Fibroblast of the aortic adventitia (primary cell): ENCODE measurements at regions not wholly inside any gene's neighbourhood (a gene's known extent, or its start where the extent isn't known, plus 50 kb on each side); places are given as distances from the start of the nearest gene placed in this dataset.

ENCODE experiments used
- DNase-seq: peaks from one replicate; pipeline ENCODE4 v3.0.0-alpha.2; 2010; ENCODE audit warnings: low read depth
- H3K4me3 ChIP-seq: 2 replicates; pipeline ENCODE4 v1.5.1; 2011; ENCODE audit warnings: low read depth, mild to moderate bottlenecking, control low read depth, low read length, moderate library complexity
- TF ChIP-seq, protein P1 (sequence below): IDR thresholded peaks from 2 replicates; pipeline ENCODE4 v1.5.1; 2011; ENCODE audit warnings: mild to moderate bottlenecking, low read length, control low read depth, inconsistent platforms; ENCODE audit not compliant: insufficient read depth

DNA sequence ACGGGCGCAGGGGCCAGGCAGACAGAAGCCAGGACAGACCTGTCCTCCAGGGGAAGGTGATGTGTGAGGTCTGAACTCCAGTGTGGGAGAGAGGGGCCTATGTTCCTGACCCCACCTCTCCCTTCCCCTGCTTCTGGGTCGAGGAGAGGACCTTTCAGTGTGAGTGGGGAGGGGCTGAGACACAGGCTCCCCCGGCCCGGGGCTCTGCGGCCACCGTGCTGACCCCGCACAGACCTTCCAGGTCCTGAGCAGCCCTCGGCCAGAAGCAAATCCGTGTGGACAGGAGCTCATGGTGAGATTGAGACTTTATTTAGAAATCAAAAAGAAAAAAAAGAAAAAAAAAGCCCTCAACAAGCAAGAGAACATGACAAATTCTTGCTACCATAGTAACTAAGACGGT lies 680.5 kb downstream of the BRD1 start:
- DNase-seq: no peak
- TF ChIP-seq, protein P1, sequence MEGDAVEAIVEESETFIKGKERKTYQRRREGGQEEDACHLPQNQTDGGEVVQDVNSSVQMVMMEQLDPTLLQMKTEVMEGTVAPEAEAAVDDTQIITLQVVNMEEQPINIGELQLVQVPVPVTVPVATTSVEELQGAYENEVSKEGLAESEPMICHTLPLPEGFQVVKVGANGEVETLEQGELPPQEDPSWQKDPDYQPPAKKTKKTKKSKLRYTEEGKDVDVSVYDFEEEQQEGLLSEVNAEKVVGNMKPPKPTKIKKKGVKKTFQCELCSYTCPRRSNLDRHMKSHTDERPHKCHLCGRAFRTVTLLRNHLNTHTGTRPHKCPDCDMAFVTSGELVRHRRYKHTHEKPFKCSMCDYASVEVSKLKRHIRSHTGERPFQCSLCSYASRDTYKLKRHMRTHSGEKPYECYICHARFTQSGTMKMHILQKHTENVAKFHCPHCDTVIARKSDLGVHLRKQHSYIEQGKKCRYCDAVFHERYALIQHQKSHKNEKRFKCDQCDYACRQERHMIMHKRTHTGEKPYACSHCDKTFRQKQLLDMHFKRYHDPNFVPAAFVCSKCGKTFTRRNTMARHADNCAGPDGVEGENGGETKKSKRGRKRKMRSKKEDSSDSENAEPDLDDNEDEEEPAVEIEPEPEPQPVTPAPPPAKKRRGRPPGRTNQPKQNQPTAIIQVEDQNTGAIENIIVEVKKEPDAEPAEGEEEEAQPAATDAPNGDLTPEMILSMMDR: no peak
- no peak overlapping the region for H3K4me3 ChIP-seq

DNA sequence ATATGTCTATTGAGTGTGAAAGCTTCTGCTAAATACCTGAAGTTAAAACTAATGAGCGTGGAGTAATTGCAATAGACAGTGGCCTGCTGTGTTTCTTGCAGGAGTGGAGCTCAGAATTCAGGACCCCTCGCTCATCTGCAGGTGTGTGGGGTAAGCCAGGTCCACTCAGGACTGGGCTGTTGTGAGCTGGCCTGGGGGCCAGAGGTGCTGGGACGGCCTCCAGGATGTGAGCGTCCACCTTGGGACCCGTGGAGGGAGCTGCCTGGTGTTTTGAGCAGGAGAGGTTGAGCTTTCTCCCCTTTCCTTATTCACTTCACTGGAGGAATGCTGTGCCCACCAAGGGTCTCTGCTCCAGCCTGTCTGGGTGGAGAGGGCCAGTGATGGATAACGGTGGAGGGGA lies 681.2 kb downstream of the BRD1 start:
- no peak for DNase-seq
- no peak overlapping the region for H3K4me3 ChIP-seq
- TF ChIP-seq, protein P1: no peak

- DNase-seq: no peak
- TF ChIP-seq, protein P1: no peak
- H3K4me3 ChIP-seq: no peak overlapping the region
Observed at GRCh38 chr22:49143812-49144211, 683.9 kb downstream of the BRD1 start.

GRCh38 chr22:49142891-49143290 lies 684.8 kb downstream of the BRD1 start:
- no peak overlapping the region for H3K4me3 ChIP-seq
- DNase-seq: no peak
- TF ChIP-seq, protein P1: no peak

DNA sequence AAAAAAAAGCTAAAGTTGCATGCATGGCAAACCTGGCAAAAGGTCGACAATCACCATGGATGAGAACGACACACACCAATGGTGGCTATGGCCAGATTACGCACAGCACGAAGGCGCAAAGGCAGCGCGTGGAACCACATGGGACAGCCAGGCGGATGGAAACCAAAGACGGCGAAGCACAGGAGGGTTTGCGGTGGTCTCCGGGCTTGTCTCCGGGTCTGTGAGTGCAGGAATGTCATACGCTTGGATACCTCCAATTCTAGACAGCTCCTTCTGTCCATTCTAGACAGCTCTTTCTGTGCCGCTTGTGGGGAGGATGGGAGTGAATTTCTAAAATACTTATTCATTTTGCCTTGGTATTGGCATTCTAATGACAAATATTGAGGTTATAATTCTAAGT lies 685.4 kb downstream of the BRD1 start:
- DNase-seq: no peak
- TF ChIP-seq, protein P1: no peak
- H3K4me3 ChIP-seq: no peak overlapping the region

DNA sequence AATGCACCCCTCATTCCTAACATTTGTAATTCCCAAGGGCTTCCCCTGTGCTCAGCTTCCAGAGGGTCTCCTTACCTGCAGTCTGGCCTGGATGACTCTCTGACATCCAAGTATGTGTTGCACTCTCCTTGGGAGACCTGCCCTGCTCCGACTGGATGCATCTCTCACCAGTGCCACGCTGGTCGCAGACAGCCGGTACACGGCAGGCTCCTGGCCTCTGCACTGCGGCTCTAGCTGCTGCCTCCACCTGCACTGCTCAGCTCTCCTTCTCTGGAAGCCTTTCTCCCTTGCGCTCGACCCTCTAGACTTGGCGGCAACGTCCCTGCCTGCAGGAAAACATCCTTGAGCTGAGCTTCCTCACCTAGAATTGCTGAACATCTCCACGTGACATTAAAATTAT lies 685.9 kb downstream of the BRD1 start:
- H3K4me3 ChIP-seq: no peak overlapping the region
- DNase-seq: no peak
- TF ChIP-seq, protein P1: no peak

DNA sequence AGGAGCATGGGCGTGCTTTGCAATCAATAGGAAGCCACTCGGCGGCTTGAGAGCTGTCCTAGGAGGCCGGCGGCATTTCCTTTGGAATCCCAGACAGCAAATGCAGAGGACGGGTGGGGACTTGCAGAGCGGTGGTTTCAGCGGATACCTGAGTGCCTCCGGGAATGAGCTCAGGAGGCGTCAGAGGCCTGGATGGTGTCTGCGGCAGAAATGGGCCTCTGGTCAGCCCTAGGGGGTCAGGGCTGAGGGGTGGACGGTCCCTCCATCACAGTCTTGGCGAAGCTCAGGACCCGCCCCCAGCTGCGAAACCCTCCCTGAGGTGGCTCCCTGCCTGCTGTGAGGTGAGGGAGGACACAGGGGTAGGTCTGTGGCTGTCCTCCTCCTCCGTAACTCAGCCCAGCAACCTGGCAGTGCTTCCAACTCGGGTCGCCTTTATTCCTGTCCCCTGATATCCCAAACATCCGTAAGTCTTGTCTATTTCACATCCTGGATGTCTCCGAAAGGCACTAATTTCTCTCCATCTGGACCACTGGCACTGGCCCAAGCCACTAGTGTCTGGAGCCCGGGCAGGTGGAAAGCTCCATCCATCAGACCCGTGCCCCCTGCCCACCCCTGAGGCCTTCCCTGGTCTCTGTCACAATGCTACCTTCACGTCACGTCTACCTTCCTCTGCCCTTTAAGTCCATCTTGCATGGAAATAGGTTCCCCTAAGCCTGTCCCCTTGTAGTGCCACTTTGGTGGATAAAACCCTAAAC lies 686.6 kb downstream of the BRD1 start:
- TF ChIP-seq, protein P1: no peak

More for the DNA sequence above, 686.6 kb downstream of the BRD1 start:
- no peak for DNase-seq
- no peak overlapping the region for H3K4me3 ChIP-seq
